ENCODE measurements at regions not wholly inside any gene's neighbourhood (a gene's known extent, or its start where the extent isn't known, plus 50 kb on each side); places are given as distances from the start of the nearest gene placed in this dataset.

- Histone ChIP-seq H3K4me1 (peaks cover 5% of the 10 kb centered on the region), H3K27me3 (no peaks in the 10 kb centered on the region), H3K4me3 (no peak overlapping the region), H3K27ac (no peak overlapping the region), H3K36me3 (no peaks in the 10 kb centered on the region), H3K9me3 (no peaks in the 10 kb centered on the region)
- no peak for TF ChIP-seq CTCF (IDR thresholded peaks at IDR 0.05)
- no peak for TF ChIP-seq POLR2A (IDR thresholded peaks at IDR 0.05)
- TF ChIP-seq EP300 (IDR thresholded peaks at IDR 0.05): no peak
- 67% methylated on average over 4 of the region's 4 CpGs for WGBS
- no peak for DNase-seq (ENCODE audit: low spot score in 2 of 2)
Observed at GRCh38 chr14:22414876-22415604, 174.0 kb downstream of the DAD1 start.

GRCh38 chr14:22412926-22413411, 176.1 kb downstream of the DAD1 start:
- no peak overlapping the region for H3K4me3 ChIP-seq
- H3K9me3 ChIP-seq: no peaks in the 10 kb centered on the region
- TF ChIP-seq POLR2A (IDR thresholded peaks at IDR 0.05): no peak
- no peak for TF ChIP-seq CTCF (IDR thresholded peaks at IDR 0.05)
- TF ChIP-seq EP300 (IDR thresholded peaks at IDR 0.05): no peak
- TF ChIP-seq POLR2AphosphoS5 (IDR thresholded peaks at IDR 0.05): no peak
- WGBS: 67% methylated on average over 5 of the region's 5 CpGs
- H3K27ac ChIP-seq: no peak overlapping the region
- H3K36me3 ChIP-seq: no peaks in the 10 kb centered on the region
- no peak for DNase-seq (ENCODE audit: low spot score in 2 of 2)
- H3K27me3 ChIP-seq: no peaks in the 10 kb centered on the region
- peaks cover 5% of the 10 kb centered on the region for H3K4me1 ChIP-seq

GRCh38 chr14:22411398-22412055, 177.5 kb downstream of the DAD1 start:
- no peak for TF ChIP-seq POLR2AphosphoS5 (IDR thresholded peaks at IDR 0.05)
- TF ChIP-seq POLR2A (IDR thresholded peaks at IDR 0.05): no peak
- TF ChIP-seq EP300 (IDR thresholded peaks at IDR 0.05): no peak
- no peak for TF ChIP-seq CTCF (IDR thresholded peaks at IDR 0.05)
- DNase-seq (ENCODE audit: low spot score in 2 of 2): no peak
- 91% methylated on average over 5 of the region's 5 CpGs for WGBS
- Histone ChIP-seq H3K4me3 (no peak overlapping the region), H3K9me3 (no peaks in the 10 kb centered on the region), H3K27me3 (no peaks in the 10 kb centered on the region), H3K4me1 (peaks cover 5% of the 10 kb centered on the region), H3K27ac (no peak overlapping the region), H3K36me3 (no peaks in the 10 kb centered on the region)

- H3K27ac ChIP-seq: no peak overlapping the region
Observed at GRCh38 chr14:22410497-22410896, 178.5 kb downstream of the DAD1 start.

More at GRCh38 chr14:22410497-22410896, 178.5 kb downstream of the DAD1 start:
- no peak overlapping the region for H3K4me3 ChIP-seq
- no peaks in the 10 kb centered on the region for H3K9me3 ChIP-seq
- no peak for DNase-seq (ENCODE audit: low spot score in 2 of 2)
- no peak for TF ChIP-seq CTCF (IDR thresholded peaks at IDR 0.05)
- no peak for TF ChIP-seq EP300 (IDR thresholded peaks at IDR 0.05)
- no peak for TF ChIP-seq POLR2AphosphoS5 (IDR thresholded peaks at IDR 0.05)
- TF ChIP-seq POLR2A (IDR thresholded peaks at IDR 0.05): no peak
- H3K27me3 ChIP-seq: no peaks in the 10 kb centered on the region
- no peaks in the 10 kb centered on the region for H3K36me3 ChIP-seq
- peaks cover 5% of the 10 kb centered on the region for H3K4me1 ChIP-seq
